Keratinocyte (primary cell): ENCODE measurements at regions not wholly inside any gene's neighbourhood (a gene's known extent, or its start where the extent isn't known, plus 50 kb on each side); places are given as distances from the start of the nearest gene placed in this dataset.

Experiments
- DNase-seq: peaks from one replicate; pipeline ENCODE4 v3.0.0-alpha.2; 2011; ENCODE audit warnings: low read depth, missing footprints, low spot score
- FAIRE-seq: peaks from 2 replicates; lab custom pipeline; 2011; peaks lifted over from hg19 to GRCh38; lab: Jason Lieb, UNC
- H2AFZ ChIP-seq: 2 replicates; pipeline ENCODE4 v1.6.0; 2012; ENCODE audit warnings: low read length, control low read depth, inconsistent platforms; ENCODE audit not compliant: control insufficient read depth
- H3K27ac ChIP-seq: 2 replicates; pipeline ENCODE4 v1.5.1; 2011; ENCODE audit warnings: low read length; ENCODE audit not compliant: control insufficient read depth, insufficient read depth
- H3K27me3 ChIP-seq: 3 replicates; pipeline ENCODE4 v1.6.0; 2011; ENCODE audit warnings: low read length; ENCODE audit not compliant: control insufficient read depth, insufficient read depth; ENCODE audit errors: extremely low read depth
- H3K36me3 ChIP-seq, 2 experiments: 2 replicates in 1 of 2; 3 replicates in 1 of 2; pipeline ENCODE4 v1.5.1; 2011; ENCODE audit warnings: low read length in 2 of 2, mild to moderate bottlenecking in 1 of 2; ENCODE audit not compliant: control insufficient read depth in 2 of 2, insufficient read depth in 2 of 2; ENCODE audit errors: extremely low read depth in 1 of 2
- H3K4me1 ChIP-seq: 3 replicates; pipeline ENCODE4 v1.5.1; 2011; ENCODE audit warnings: low read length; ENCODE audit not compliant: control insufficient read depth, insufficient read depth; ENCODE audit errors: extremely low read depth
- H3K4me2 ChIP-seq: 3 replicates; pipeline ENCODE4 v1.6.0; 2011; ENCODE audit warnings: low read depth, low read length; ENCODE audit not compliant: control insufficient read depth, insufficient read depth; ENCODE audit errors: extremely low read depth
- H3K4me3 ChIP-seq, 3 experiments: fragments of 200-600 bp in 1 of 3; sonication (generic) in 1 of 3; 2 replicates in 2 of 3; 3 replicates in 1 of 3; pipeline ENCODE4 v1.5.1; 2011 to 2016; ENCODE audit warnings: low read length in 3 of 3, mild to moderate bottlenecking in 3 of 3, control low read depth in 2 of 3, inconsistent platforms in 1 of 3, low read depth in 1 of 3, mixed read lengths in 1 of 3, mixed run types in 1 of 3, moderate library complexity in 1 of 3; ENCODE audit not compliant: control insufficient read depth in 2 of 3, insufficient read depth in 2 of 3; ENCODE audit errors: extremely low read depth in 1 of 3
- H3K79me2 ChIP-seq: 2 replicates; pipeline ENCODE4 v1.6.0; 2012; ENCODE audit warnings: low read length; ENCODE audit not compliant: control insufficient read depth, insufficient read depth
- H3K9ac ChIP-seq: 3 replicates; pipeline ENCODE4 v1.6.0; 2011; ENCODE audit warnings: low read length; ENCODE audit not compliant: control insufficient read depth, insufficient read depth; ENCODE audit errors: extremely low read depth
- H3K9me1 ChIP-seq: 3 replicates; pipeline ENCODE4 v1.6.0; 2011; ENCODE audit warnings: low read length; ENCODE audit not compliant: control insufficient read depth, insufficient read depth; ENCODE audit errors: extremely low read depth
- H3K9me3 ChIP-seq: 2 replicates; pipeline ENCODE4 v1.5.1; 2012; ENCODE audit warnings: low read depth, low read length; ENCODE audit not compliant: control insufficient read depth
- H4K20me1 ChIP-seq: 3 replicates; pipeline ENCODE4 v1.6.0; 2011; ENCODE audit warnings: low read length; ENCODE audit not compliant: control insufficient read depth, insufficient read depth; ENCODE audit errors: extremely low read depth
- CTCF ChIP-seq, 3 experiments: IDR thresholded peaks in 1 of 3; conservative IDR thresholded peaks in 1 of 3; optimal IDR thresholded peaks in 1 of 3; 2 replicates in 2 of 3; 3 replicates in 1 of 3; pipeline versions ENCODE3 to v1.5.1; 2011; ENCODE audit warnings: low read length in 3 of 3, mild to moderate bottlenecking in 3 of 3, moderate library complexity in 2 of 3, control low read depth in 1 of 3, inconsistent platforms in 1 of 3; ENCODE audit not compliant: insufficient read depth in 2 of 3; ENCODE audit errors: extremely low read depth in 1 of 3
- EZH2 ChIP-seq: IDR thresholded peaks from one replicate; pipeline ENCODE4 v1.6.1; 2012; ENCODE audit warnings: inconsistent platforms, mild to moderate bottlenecking, low read length, moderate library complexity
- dilution Hi-C: fragments of 300-500 bp; cut with MboI; formaldehyde crosslinking; loops from one replicate; pipeline ENCODE4 v1.7.0; 2020; ENCODE audit warnings: low sequenced_read_pairs; ENCODE audit not compliant: extremely low pct_ligation_motif_present

- H3K4me3 ChIP-seq = no peak overlapping the region
- no peak for DNase-seq
- H3K9ac ChIP-seq = no peak overlapping the region
- dilution Hi-C loops = no loop called here
- H3K36me3 ChIP-seq = no peaks in the 10 kb centered on the region
- H3K27ac ChIP-seq = no peak overlapping the region
- no peaks in the 10 kb centered on the region for H3K79me2 ChIP-seq
- H3K9me1 ChIP-seq = no peaks in the 10 kb centered on the region
- TF ChIP-seq CTCF (optimal IDR thresholded peaks at IDR 0.05 in 1 of 3, IDR thresholded peaks at IDR 0.05 in 1 of 3, conservative IDR thresholded peaks at IDR 0.05 in 1 of 3; ENCODE audit: extremely low read depth in 1 of 3, insufficient read depth in 2 of 3, low read length in 3 of 3) (no peak), EZH2 (no peak)
- H3K9me3 ChIP-seq = no peaks in the 10 kb centered on the region
- H3K4me1 ChIP-seq = peaks cover 9% of the 10 kb centered on the region
- no peak for FAIRE-seq
- peaks cover 22% of the 10 kb centered on the region for H3K27me3 ChIP-seq
- H2AFZ ChIP-seq = no peak overlapping the region
- no peaks in the 10 kb centered on the region for H4K20me1 ChIP-seq
- H3K4me2 ChIP-seq = no peak overlapping the region
Measured at GRCh38 chr16:66131895-66132294, 234.6 kb upstream of the CDH5 start.

GRCh38 chr16:66131156-66131807 lies 235.2 kb upstream of the CDH5 start:
- H4K20me1 ChIP-seq = no peaks in the 10 kb centered on the region
- H3K9me3 ChIP-seq = no peaks in the 10 kb centered on the region
- no peak overlapping the region for H3K9ac ChIP-seq
- no peak overlapping the region for H3K27ac ChIP-seq
- H3K27me3 ChIP-seq = peaks cover 27% of the 10 kb centered on the region
- peaks cover 9% of the 10 kb centered on the region for H3K4me1 ChIP-seq
- H3K4me3 ChIP-seq = no peak overlapping the region
- H3K79me2 ChIP-seq = no peaks in the 10 kb centered on the region
- H3K4me2 ChIP-seq = no peak overlapping the region
- no peaks in the 10 kb centered on the region for H3K36me3 ChIP-seq
- no peak for TF ChIP-seq CTCF (optimal IDR thresholded peaks at IDR 0.05 in 1 of 3, IDR thresholded peaks at IDR 0.05 in 1 of 3, conservative IDR thresholded peaks at IDR 0.05 in 1 of 3; ENCODE audit: extremely low read depth in 1 of 3, insufficient read depth in 2 of 3, low read length in 3 of 3)
- no peak for TF ChIP-seq EZH2
- FAIRE-seq (no peak), DNase-seq (peak; percentile 15)
- H2AFZ ChIP-seq = no peak overlapping the region
- no peaks in the 10 kb centered on the region for H3K9me1 ChIP-seq
- dilution Hi-C loops = no loop called here
